Islet of Langerhans (tissue), 1 donor: ENCODE measurements at regions not wholly inside any gene's neighbourhood (a gene's known extent, or its start where the extent isn't known, plus 50 kb on each side); places are given as distances from the start of the nearest gene placed in this dataset.

ENCODE experiments used
- FAIRE-seq: peaks from one replicate; lab custom pipeline; 2011; peaks lifted over from hg19 to GRCh38; lab: Jason Lieb, UNC

GRCh38 chr12:75592638-75593335 is 81.4 kb upstream of the KRR1 start:
- FAIRE-seq = no peak

DNA sequence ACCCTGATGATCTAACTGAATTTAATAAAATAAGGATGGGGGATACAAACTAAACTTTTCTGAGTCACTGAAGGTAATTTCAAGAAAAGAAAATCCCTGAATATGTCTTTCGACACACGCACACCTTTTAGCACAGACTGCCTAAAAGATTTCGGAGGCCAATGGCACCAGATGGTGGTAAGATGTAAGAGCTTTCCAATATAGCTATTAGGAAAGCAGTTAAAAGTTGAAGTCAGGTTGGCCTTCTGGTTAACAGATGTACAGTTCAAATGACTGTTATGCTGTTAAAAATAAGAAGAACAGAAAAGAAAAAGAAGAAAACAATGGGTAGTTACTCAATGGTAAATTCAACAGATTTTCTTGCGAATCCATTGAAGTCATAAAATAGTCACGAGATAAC is 80.7 kb upstream of the KRR1 start:
- FAIRE-seq = no peak

- FAIRE-seq = no peak
Observed at GRCh38 chr12:75591628-75592027, 80.2 kb upstream of the KRR1 start.

DNA sequence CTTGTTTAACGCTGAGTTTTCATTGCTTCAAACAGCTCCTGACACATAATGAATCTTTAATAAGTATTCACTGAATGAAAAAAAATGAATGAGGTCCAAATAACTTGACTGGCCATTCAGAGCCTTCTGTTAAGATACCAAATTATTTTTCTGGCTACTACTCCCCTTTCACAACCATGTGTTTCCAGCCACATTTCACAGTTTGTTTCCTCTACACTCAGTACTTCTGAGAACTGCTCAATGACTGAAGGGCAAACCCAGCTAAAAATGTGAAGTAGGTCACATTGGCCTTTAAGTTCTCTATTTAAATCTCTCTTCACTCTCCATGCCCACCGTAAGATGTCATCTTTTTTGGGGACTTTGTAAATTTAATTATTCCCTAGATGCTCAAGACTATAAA is 78.4 kb upstream of the KRR1 start:
- no peak for FAIRE-seq

GRCh38 chr12:75587340-75588106 is 76.1 kb upstream of the KRR1 start:
- FAIRE-seq = no peak

DNA sequence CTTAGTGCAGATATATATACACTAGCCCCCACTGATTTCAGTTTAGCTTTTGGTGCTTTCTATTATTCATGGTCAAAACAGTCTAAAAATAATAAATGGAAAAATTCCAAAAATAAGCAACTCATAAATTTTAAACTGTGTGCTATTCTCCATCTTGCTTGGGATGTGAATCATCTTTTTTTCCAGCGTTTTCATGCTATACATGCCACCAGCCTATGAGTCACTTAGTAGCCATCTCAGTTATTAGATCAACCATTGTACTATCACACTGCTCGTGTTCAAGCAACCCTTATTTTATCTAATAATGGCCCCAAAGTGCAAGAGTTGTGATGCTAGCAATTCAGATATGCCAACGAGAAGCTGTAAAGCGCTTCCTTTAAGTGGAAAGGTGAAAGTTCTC is 73.9 kb upstream of the KRR1 start:
- FAIRE-seq = no peak

- no peak for FAIRE-seq
Observed at GRCh38 chr12:75583355-75583754, 71.9 kb upstream of the KRR1 start.

- no peak for FAIRE-seq
Observed at GRCh38 chr12:75581515-75581914, 70.1 kb upstream of the KRR1 start.

GRCh38 chr12:75579552-75579951 is 68.1 kb upstream of the KRR1 start:
- FAIRE-seq = no peak

DNA sequence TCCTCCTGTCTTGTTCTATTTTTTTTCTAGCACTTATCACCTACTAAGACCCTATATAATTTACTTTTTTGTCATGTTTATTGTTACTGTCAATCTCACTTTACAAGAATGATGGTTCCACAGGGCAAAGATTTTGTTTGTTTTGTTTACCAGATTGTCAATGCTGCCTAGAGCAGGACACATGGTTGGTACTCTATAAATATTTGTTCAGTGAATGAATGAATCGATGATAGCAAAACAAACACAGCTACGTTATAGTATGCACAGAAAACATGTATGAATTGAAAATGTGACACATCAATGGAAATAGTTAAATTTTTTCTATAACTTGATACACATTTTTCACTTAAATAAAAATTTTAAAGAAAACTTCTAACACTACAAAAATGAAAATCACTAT is 67.1 kb upstream of the KRR1 start:
- no peak for FAIRE-seq

GRCh38 chr12:75577812-75578211 is 66.4 kb upstream of the KRR1 start:
- FAIRE-seq = no peak

- no peak for FAIRE-seq
Observed at GRCh38 chr12:75571656-75572205, 60.3 kb upstream of the KRR1 start.

DNA sequence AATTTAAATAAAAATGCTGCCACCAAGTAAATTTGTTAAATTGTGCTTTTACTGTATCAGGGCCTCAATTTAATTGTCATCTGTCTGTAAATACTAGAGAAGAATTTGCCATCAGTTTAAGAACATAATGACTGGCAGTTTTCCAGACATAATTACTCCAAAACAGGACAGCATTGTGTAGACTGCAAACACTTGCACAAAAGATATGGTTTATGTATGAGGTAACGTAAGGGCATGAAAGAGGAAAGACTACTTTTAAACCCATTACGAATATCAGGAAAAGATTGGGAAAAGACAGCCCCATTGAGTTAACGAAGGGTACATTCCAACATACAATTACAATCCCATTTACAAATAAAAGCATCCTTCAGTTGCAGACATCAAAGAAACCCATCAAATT is 59.8 kb upstream of the KRR1 start:
- no peak for FAIRE-seq

DNA sequence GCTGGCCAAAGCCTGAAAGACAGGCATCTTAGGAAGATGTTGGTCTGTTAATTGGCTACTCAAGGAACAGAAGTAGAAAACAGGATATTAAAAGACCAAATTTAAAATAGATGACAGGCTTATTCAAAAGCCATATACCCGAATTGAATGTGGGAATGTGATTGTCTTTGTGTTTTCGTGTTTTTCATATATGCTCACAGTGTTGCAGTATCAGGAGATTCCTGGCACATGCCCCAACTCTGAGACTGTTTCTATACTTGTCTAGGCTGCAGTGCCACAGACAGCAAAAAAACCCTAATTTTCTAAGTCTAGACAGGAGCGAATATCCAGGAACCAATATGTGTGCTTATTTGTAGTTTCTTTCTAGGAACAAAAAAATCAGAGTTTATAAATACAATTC is 57.4 kb upstream of the KRR1 start:
- FAIRE-seq = no peak

DNA sequence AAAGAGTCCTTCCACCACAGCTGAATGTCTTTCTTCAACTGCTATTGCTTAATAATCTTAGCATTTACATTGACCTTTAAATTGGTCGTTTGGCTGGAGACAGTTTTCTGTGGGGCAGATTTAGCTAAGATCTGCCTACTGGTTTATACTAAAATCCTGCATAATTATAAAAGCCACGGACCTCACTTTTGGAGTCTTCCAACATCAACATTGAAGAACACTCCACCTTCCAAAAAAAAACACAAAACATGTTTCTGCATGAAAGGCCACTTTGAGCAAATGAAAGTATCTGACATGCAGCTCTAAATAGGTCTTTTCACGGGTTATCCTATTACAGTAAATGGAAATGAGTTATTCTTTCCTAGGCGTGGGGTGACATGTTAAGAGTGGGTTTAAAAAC is 57.0 kb upstream of the KRR1 start:
- FAIRE-seq = no peak

DNA sequence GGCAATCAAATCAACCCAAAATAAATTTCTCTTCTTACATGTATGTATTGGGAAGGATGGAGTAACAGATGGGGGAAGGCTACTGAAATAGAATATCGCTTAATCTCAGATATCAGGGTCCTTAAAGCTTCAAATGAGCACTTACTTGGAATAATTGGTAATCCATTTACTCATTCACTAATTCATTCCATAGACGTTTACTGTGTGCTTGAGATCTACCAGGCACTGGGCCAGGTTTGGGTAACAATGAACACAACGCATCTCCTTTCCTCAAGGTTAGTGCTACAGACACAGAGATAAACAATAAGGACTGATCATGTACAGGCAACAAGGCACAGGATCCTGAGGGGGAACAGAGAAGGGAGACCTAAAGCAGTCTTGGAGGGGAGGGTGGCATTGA is 54.4 kb upstream of the KRR1 start:
- no peak for FAIRE-seq

GRCh38 chr12:75564852-75565251 is 53.4 kb upstream of the KRR1 start:
- no peak for FAIRE-seq

- FAIRE-seq = no peak
Observed at GRCh38 chr12:75564398-75564797, 53.0 kb upstream of the KRR1 start.

GRCh38 chr12:75563351-75563750 is 51.9 kb upstream of the KRR1 start:
- peak; percentile 33 for FAIRE-seq

- FAIRE-seq = no peak
Observed at GRCh38 chr12:75561921-75562320, 50.5 kb upstream of the KRR1 start.
